GM12878 (cell line): ENCODE measurements at regions not wholly inside any gene's neighbourhood (a gene's known extent, or its start where the extent isn't known, plus 50 kb on each side); places are given as distances from the start of the nearest gene placed in this dataset.

Experiments used
- ATAC-seq: fragments of 200-7000 bp; cut with Tn5 transposase; 3 replicates; pipeline ENCODE4 v1.9.1; 2020; ENCODE audit warnings: mild to moderate bottlenecking, moderate library complexity
- BruUV-seq: library from RNA; stranded (reverse); fragments of 400-500 nt; replicated peaks from 2 replicates; lab custom pipeline; 2021; lab: Mats Ljungman, UMichigan
- CTCF ChIA-PET: fragments of 300-600 bp; sonication (Branson Sonifier 250); formaldehyde crosslinking; extraction: SDS; loops from one replicate; lab custom pipeline; 2021; ENCODE audit warnings: inconsistent platforms; lab: Yijun Ruan, JAX
- POLR2A ChIA-PET: fragments of 350-600 bp; formaldehyde crosslinking; extraction: SDS; loops from one replicate; lab custom pipeline; 2021; ENCODE audit warnings: inconsistent platforms; lab: Charles Lee
- RAD21 ChIA-PET: fragments of 300-600 bp; sonication (Branson Sonifier 250); formaldehyde crosslinking; loops from one replicate; lab custom pipeline; 2023; ENCODE audit warnings: antibody characterized with exemption; ENCODE audit not compliant: unreplicated experiment; lab: Charles Lee
- SMC1A ChIA-PET: fragments of 300-600 bp; sonication (Branson Sonifier 250); formaldehyde crosslinking; loops from one replicate; lab custom pipeline; 2023; ENCODE audit not compliant: unreplicated experiment, uncharacterized antibody; lab: Charles Lee
- DNase-seq: peaks from one replicate; pipeline ENCODE4 v3.0.0-alpha.2; 2011; ENCODE audit warnings: low read depth, low spot score
- FAIRE-seq: peaks from 3 replicates; lab custom pipeline; 2011; peaks lifted over from hg19 to GRCh38; lab: Jason Lieb, UNC
- H2AFZ ChIP-seq: 2 replicates; pipeline ENCODE4 v1.6.0; 2011; ENCODE audit warnings: low read depth, low read length, control low read depth; ENCODE audit not compliant: control insufficient read depth
- H3K27ac ChIP-seq: 2 replicates; pipeline ENCODE4 v1.5.1; 2011; ENCODE audit warnings: control low read depth; ENCODE audit not compliant: control insufficient read depth, insufficient read depth
- H3K27me3 ChIP-seq, 2 experiments: replicated peaks in 1 of 2; 2 replicates each; pipeline versions ENCODE4 v1.6.0 to v1.6.1; 2011; ENCODE audit warnings: low read length in 1 of 2; ENCODE audit not compliant: control insufficient read depth in 2 of 2, insufficient read depth in 2 of 2
- H3K36me3 ChIP-seq, 2 experiments: 2 replicates each; pipeline ENCODE4 v1.5.1; 2011; ENCODE audit warnings: low read length in 1 of 2; ENCODE audit not compliant: control insufficient read depth in 2 of 2, insufficient read depth in 2 of 2
- H3K4me1 ChIP-seq: 2 replicates; pipeline ENCODE4 v1.6.1; 2011; ENCODE audit warnings: mild to moderate bottlenecking, low read length, moderate library complexity, mixed read lengths; ENCODE audit not compliant: control insufficient read depth, insufficient read depth
- H3K4me2 ChIP-seq: 2 replicates; pipeline ENCODE4 v1.6.0; 2011; ENCODE audit warnings: control low read depth; ENCODE audit not compliant: control insufficient read depth, insufficient read depth
- H3K4me3 ChIP-seq: fragments of 200-600 bp; sonication (generic); 2 replicates; pipeline ENCODE4 v1.5.1; 2016
- H3K79me2 ChIP-seq: 2 replicates; pipeline ENCODE4 v1.6.0; 2011; ENCODE audit warnings: low read length; ENCODE audit not compliant: control insufficient read depth, insufficient read depth
- H3K9ac ChIP-seq: 2 replicates; pipeline ENCODE4 v1.8.0; 2011; ENCODE audit warnings: low read length, control low read depth, mixed read lengths; ENCODE audit not compliant: control insufficient read depth, insufficient read depth
- H3K9me3 ChIP-seq: replicated peaks from 3 replicates; pipeline ENCODE4 v1.5.1; 2011; ENCODE audit warnings: mild to moderate bottlenecking, low read length; ENCODE audit not compliant: control insufficient read depth, insufficient read depth
- H4K20me1 ChIP-seq: 2 replicates; pipeline ENCODE4 v1.6.0; 2011; ENCODE audit not compliant: control insufficient read depth, insufficient read depth
- IKZF2 ChIP-seq, 2 experiments: fragments of 450-650 bp; IDR thresholded peaks; 2 replicates each; pipeline ENCODE4 v1.6.1; 2017; ENCODE audit warnings: mild to moderate bottlenecking in 2 of 2, moderate library complexity in 2 of 2
- TAF1 ChIP-seq: IDR thresholded peaks from 2 replicates; pipeline ENCODE4 v1.6.1; 2011; ENCODE audit warnings: mild to moderate bottlenecking, low read depth, low read length, borderline replicate concordance
- WGBS: methylation state at CpG from one replicate; pipeline ENCODE4 v1.1.6; 2016; ENCODE audit warnings: low lambda C conversion rate; ENCODE audit not compliant: insufficient replicate concordance, insufficient coverage; ENCODE audit errors: missing lambda C conversion rate; 5-methylcytosine and 5-hydroxymethylcytosine counted together
- in situ Hi-C: fragments of 300-500 bp; cut with MboI; formaldehyde crosslinking; loops from 9 replicates; pipeline ENCODE4 v1.14.3; 2018; ENCODE audit warnings: mixed read lengths
- intact Hi-C: fragments of 100-400 bp; cut with micrococcal nuclease; formaldehyde crosslinking; loops from one replicate; pipeline ENCODE4 v1.14.2; 2022; ENCODE audit not compliant: unreplicated experiment
- TF ChIP-seq, protein P1 (sequence below): fragments of 450-650 bp; formaldehyde crosslinking; IDR thresholded peaks from 2 replicates; pipeline ENCODE4 v1.5.0; 2022; ENCODE audit warnings: mild to moderate bottlenecking, missing genetic modification characterization

DNA sequence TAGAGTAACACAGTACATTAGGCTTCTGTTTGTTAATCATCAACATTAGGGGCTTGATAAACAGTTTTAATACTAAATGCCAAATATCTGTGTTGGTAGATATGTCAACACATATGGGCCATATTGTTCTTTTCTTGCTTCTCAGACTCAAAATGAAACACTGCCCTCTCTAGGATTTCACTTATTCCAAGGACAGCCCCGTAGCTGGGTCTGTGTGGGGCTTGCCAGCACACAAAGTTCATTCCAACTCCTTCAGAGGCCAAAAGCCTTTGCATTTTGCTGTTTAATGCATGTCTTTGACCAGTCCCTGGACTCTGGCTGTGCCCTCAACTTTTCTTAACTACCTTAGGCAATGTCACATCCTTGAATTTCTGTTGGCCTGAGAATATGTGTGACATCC is 102.0 kb upstream of the ZNF827 start:
- in situ Hi-C loops: no loop called here
- Histone ChIP-seq H3K9ac (no peak overlapping the region), H3K36me3 (no peaks in the 10 kb centered on the region), H3K27me3 (no peaks in the 10 kb centered on the region), H3K9me3 (no peaks in the 10 kb centered on the region; the same call in 2 of the 3 replicates), H3K4me1 (peaks cover 10% of the 10 kb centered on the region), H3K79me2 (no peaks in the 10 kb centered on the region), H3K4me2 (no peak overlapping the region), H4K20me1 (no peaks in the 10 kb centered on the region), H2AFZ (peak overlapping the region; percentile 33; the same call in 1 of the 2 replicates), H3K27ac (no peak overlapping the region)
- WGBS: 0% methylated on average over 1 of the region's 1 CpG
- TF ChIP-seq TAF1 (no peak), IKZF2 (IDR thresholded peaks at IDR 0.05) (no peak)
- TF ChIP-seq, protein P1, sequence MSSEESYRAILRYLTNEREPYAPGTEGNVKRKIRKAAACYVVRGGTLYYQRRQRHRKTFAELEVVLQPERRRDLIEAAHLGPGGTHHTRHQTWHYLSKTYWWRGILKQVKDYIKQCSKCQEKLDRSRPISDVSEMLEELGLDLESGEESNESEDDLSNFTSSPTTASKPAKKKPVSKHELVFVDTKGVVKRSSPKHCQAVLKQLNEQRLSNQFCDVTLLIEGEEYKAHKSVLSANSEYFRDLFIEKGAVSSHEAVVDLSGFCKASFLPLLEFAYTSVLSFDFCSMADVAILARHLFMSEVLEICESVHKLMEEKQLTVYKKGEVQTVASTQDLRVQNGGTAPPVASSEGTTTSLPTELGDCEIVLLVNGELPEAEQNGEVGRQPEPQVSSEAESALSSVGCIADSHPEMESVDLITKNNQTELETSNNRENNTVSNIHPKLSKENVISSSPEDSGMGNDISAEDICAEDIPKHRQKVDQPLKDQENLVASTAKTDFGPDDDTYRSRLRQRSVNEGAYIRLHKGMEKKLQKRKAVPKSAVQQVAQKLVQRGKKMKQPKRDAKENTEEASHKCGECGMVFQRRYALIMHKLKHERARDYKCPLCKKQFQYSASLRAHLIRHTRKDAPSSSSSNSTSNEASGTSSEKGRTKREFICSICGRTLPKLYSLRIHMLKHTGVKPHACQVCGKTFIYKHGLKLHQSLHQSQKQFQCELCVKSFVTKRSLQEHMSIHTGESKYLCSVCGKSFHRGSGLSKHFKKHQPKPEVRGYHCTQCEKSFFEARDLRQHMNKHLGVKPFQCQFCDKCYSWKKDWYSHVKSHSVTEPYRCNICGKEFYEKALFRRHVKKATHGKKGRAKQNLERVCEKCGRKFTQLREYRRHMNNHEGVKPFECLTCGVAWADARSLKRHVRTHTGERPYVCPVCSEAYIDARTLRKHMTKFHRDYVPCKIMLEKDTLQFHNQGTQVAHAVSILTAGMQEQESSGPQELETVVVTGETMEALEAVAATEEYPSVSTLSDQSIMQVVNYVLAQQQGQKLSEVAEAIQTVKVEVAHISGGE: no peak
- TF ChIP-seq, all 136 proteins: peak for 0
- no peak overlapping the region for H3K4me3 ChIP-seq
- no TSS peak for BruUV-seq
- DNase-seq (no peak), ATAC-seq (peak; percentile 36), FAIRE-seq (no peak)
- RAD21 ChIA-PET: interaction anchor here (1.0 kb wide), 1 partner anchor 51 kb away, joined by 3 read pairs; no protein-coding TSS in a partner anchor
- intact Hi-C loops: loop anchor here (5.0 kb wide), 1 partner anchor 232 kb away; no protein-coding TSS in a partner anchor
- SMC1A ChIA-PET: interaction anchor here (0.9 kb wide), 1 partner anchor 10 kb away, joined by 3 read pairs; no protein-coding TSS in a partner anchor
- POLR2A ChIA-PET: no interaction called here
- CTCF ChIA-PET: interaction anchor here (0.5 to 1.5 kb wide), 2 partner anchors 82 to 85 kb away, joined by 3 to 4 read pairs; no protein-coding TSS in a partner anchor
